Naive thymus-derived CD4-positive, alpha-beta T cell (primary cell): ENCODE measurements at regions not wholly inside any gene's neighbourhood (a gene's known extent, or its start where the extent isn't known, plus 50 kb on each side); places are given as distances from the start of the nearest gene placed in this dataset.
A peak's percentile ranks its signal among the peaks of the same experiment; 100 is the strongest.

Experiments used
- ATAC-seq: fragments of 150-1000 bp; cut with Tn5 transposase; 2 replicates; pipeline ENCODE4 v1.10.0; 2021; ENCODE audit warnings: mild to moderate bottlenecking, moderate library complexity
- CTCF ChIA-PET: fragments of 350-600 bp; sonication (Branson Sonifier 250); formaldehyde crosslinking; loops from one replicate; lab custom pipeline; 2021; ENCODE audit warnings: antibody characterized with exemption; lab: Charles Lee
- POLR2A ChIA-PET: fragments of 350-600 bp; sonication (Branson Sonifier 250); formaldehyde crosslinking; loops from one replicate; lab custom pipeline; 2021; ENCODE audit warnings: antibody characterized with exemption, inconsistent platforms; lab: Charles Lee
- DNase-seq, 9 donors: peaks; one replicate each; pipeline versions ENCODE4 v3.0.0 to v3.0.0-alpha.2; 2020 to 2022; ENCODE audit warnings: mixed read lengths in 1 of 9
- H3K27ac ChIP-seq: one replicate; pipeline ENCODE4 v1.7.0; 2013; ENCODE audit warnings: mild to moderate bottlenecking, low read depth, low read length, moderate library complexity
- H3K27me3 ChIP-seq, 2 donors: one replicate each; pipeline ENCODE4 v1.7.0; 2013; ENCODE audit warnings: low read length in 2 of 2, mild to moderate bottlenecking in 2 of 2, moderate library complexity in 2 of 2; ENCODE audit not compliant: control insufficient read depth in 2 of 2, insufficient read depth in 2 of 2
- H3K36me3 ChIP-seq, 3 experiments: 1 replicate in 2 of 3; 2 replicates in 1 of 3; pipeline ENCODE4 v1.7.0; 2013; ENCODE audit warnings: low read length in 3 of 3, mild to moderate bottlenecking in 3 of 3, moderate library complexity in 1 of 3; ENCODE audit not compliant: insufficient read depth in 3 of 3, control insufficient read depth in 2 of 3
- H3K4me1 ChIP-seq, 2 donors: one replicate each; pipeline ENCODE4 v1.7.0; 2013; ENCODE audit warnings: low read length in 2 of 2, mild to moderate bottlenecking in 2 of 2, moderate library complexity in 1 of 2; ENCODE audit not compliant: control insufficient read depth in 2 of 2, insufficient read depth in 2 of 2
- H3K4me3 ChIP-seq: 2 replicates; pipeline ENCODE4 v1.7.0; 2013; ENCODE audit warnings: mild to moderate bottlenecking, low read length
- H3K9me3 ChIP-seq, 3 experiments: 1 replicate in 2 of 3; 2 replicates in 1 of 3; pipeline ENCODE4 v1.7.0; 2013; ENCODE audit warnings: low read length in 3 of 3; ENCODE audit not compliant: control insufficient read depth in 2 of 3
- H3K27ac Mint-ChIP-seq, 9 donors: one replicate each; pipeline ENCODE4 v1.8.0; 2020 to 2022; ENCODE audit warnings: mixed read lengths in 9 of 9, mild to moderate bottlenecking in 8 of 9, moderate library complexity in 5 of 9, inconsistent platforms in 2 of 9
- H3K27me3 Mint-ChIP-seq, 5 donors: one replicate each; pipeline ENCODE4 v1.8.0; 2021 to 2022; ENCODE audit warnings: mixed read lengths in 5 of 5, mild to moderate bottlenecking in 1 of 5
- H3K36me3 Mint-ChIP-seq, 5 donors: one replicate each; pipeline ENCODE4 v1.8.0; 2020 to 2022; ENCODE audit warnings: mixed read lengths in 5 of 5, mild to moderate bottlenecking in 3 of 5, inconsistent platforms in 1 of 5
- H3K4me1 Mint-ChIP-seq, 7 donors: one replicate each; pipeline ENCODE4 v1.8.0; 2020 to 2022; ENCODE audit warnings: mixed read lengths in 7 of 7, mild to moderate bottlenecking in 3 of 7, inconsistent platforms in 1 of 7
- H3K4me3 Mint-ChIP-seq, 10 donors: one replicate each; pipeline ENCODE4 v1.8.0; 2020 to 2022; ENCODE audit warnings: mild to moderate bottlenecking in 10 of 10, mixed read lengths in 10 of 10, moderate library complexity in 6 of 10, inconsistent platforms in 2 of 10
- H3K9me3 Mint-ChIP-seq, 11 donors: one replicate each; pipeline ENCODE4 v1.8.0; 2020 to 2022; ENCODE audit warnings: mixed read lengths in 11 of 11, mild to moderate bottlenecking in 4 of 11, inconsistent platforms in 1 of 11, moderate library complexity in 1 of 11
- intact Hi-C, 2 donors: fragments of 100-400 bp; cut with micrococcal nuclease; formaldehyde crosslinking; loops; one replicate each; pipeline ENCODE4 v1.15.1; 2023

DNA sequence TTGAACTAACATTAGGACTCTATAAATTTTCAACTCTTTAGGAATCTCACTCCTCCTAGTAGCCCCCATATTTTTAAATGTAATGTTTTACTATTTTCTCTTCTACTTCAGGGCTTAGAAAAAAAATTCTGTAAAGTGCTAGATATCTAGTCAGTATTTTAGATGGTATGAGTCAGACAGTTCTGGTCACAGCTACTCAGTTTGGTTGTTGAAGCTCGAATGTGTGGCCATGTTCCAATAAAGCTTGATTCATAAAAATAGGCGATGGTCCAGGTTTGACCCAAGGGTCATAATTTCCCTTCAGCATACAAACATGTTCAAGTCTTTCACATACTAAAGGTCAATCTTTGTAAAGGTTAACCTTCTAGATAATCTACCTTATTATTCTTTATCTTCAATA, 566.0 kb upstream of the CDH18 start:
- POLR2A ChIA-PET: no interaction called here
- H3K9me3 Mint-ChIP-seq: peaks cover 3 to 39% (median 7%) of the 10 kb centered on the region in 11 donors
- H3K9me3 ChIP-seq: no peaks in the 10 kb centered on the region
- no peak for ATAC-seq
- no peaks in the 10 kb centered on the region for H3K4me1 ChIP-seq
- H3K27ac ChIP-seq: no peak overlapping the region
- H3K4me3 Mint-ChIP-seq: no peak overlapping the region
- no peaks in the 10 kb centered on the region for H3K36me3 Mint-ChIP-seq
- no peaks in the 10 kb centered on the region for H3K36me3 ChIP-seq
- CTCF ChIA-PET: no interaction called here
- no peak for DNase-seq
- no peaks in the 10 kb centered on the region for H3K4me1 Mint-ChIP-seq
- intact Hi-C loops: no loop called here
- no peak overlapping the region for H3K4me3 ChIP-seq
- H3K27ac Mint-ChIP-seq: no peak overlapping the region
- no peaks in the 10 kb centered on the region for H3K27me3 ChIP-seq
- H3K27me3 Mint-ChIP-seq: no peaks in the 10 kb centered on the region

GRCh38 chr5:20537911-20538703, 550.1 kb upstream of the CDH18 start:
- no peaks in the 10 kb centered on the region for H3K27me3 Mint-ChIP-seq
- DNase-seq: no peak
- no peak for ATAC-seq

GRCh38 chr5:20536813-20537212, 548.8 kb upstream of the CDH18 start:
- Mint-ChIP-seq H3K4me1 (no peaks in the 10 kb centered on the region), H3K27ac (no peak overlapping the region), H3K27me3 (no peaks in the 10 kb centered on the region), H3K36me3 (peaks cover 0 to 4% (median 0%) of the 10 kb centered on the region in 5 donors), H3K4me3 (no peak overlapping the region), H3K9me3 (peaks cover 0 to 15% (median 5%) of the 10 kb centered on the region in 11 donors)
- no peaks in the 10 kb centered on the region for H3K36me3 ChIP-seq
- H3K4me3 ChIP-seq: no peak overlapping the region
- no peaks in the 10 kb centered on the region for H3K4me1 ChIP-seq
- intact Hi-C loops: no loop called here
- no peaks in the 10 kb centered on the region for H3K9me3 ChIP-seq
- DNase-seq (no peak), ATAC-seq (peak; percentile 66)
- H3K27me3 ChIP-seq: no peaks in the 10 kb centered on the region
- ChIA-PET POLR2A (no interaction called here), CTCF (interaction anchor here (0.6 kb wide), 1 partner anchor 76 kb away, joined by 4 read pairs; no protein-coding TSS in a partner anchor)
- H3K27ac ChIP-seq: no peak overlapping the region

More at GRCh38 chr5:20537911-20538703, 550.1 kb upstream of the CDH18 start:
- intact Hi-C loops: no loop called here
- Histone ChIP-seq H3K9me3 (no peaks in the 10 kb centered on the region), H3K27me3 (no peaks in the 10 kb centered on the region), H3K4me1 (no peaks in the 10 kb centered on the region), H3K27ac (no peak overlapping the region), H3K36me3 (no peaks in the 10 kb centered on the region), H3K4me3 (no peak overlapping the region)
- Mint-ChIP-seq H3K4me3 (no peak overlapping the region), H3K27ac (no peak overlapping the region), H3K4me1 (no peaks in the 10 kb centered on the region), H3K9me3 (peaks cover 0 to 9% (median 5%) of the 10 kb centered on the region in 11 donors), H3K36me3 (peaks cover 0 to 4% (median 0%) of the 10 kb centered on the region in 5 donors)
- POLR2A ChIA-PET: no interaction called here
- CTCF ChIA-PET: no interaction called here

DNA sequence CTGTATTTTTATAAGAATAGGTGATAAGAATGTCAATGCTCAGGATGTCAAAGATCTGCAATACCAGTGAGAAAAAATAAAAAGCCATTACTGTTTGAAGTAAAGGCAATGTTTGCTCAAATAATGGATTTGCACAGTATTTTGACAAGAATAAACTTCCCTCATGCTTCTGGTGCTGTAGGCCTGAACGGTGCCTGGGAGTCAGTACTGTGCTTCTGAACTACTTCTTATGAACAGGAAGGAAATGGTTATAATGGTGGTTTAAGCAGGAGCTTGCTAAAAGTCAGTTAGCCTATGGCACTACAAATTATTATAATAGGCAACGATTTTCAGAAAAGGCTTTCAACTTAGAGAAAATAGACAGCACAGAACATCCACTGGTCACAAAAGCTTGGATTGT, 548.3 kb upstream of the CDH18 start:
- Histone ChIP-seq H3K27me3 (no peaks in the 10 kb centered on the region), H3K36me3 (no peaks in the 10 kb centered on the region), H3K4me3 (no peak overlapping the region), H3K4me1 (no peaks in the 10 kb centered on the region), H3K9me3 (no peaks in the 10 kb centered on the region), H3K27ac (no peak overlapping the region)
- Mint-ChIP-seq H3K4me3 (no peak overlapping the region), H3K27ac (no peak overlapping the region), H3K27me3 (no peaks in the 10 kb centered on the region), H3K36me3 (peaks cover 0 to 4% (median 0%) of the 10 kb centered on the region in 5 donors), H3K9me3 (peaks cover 0 to 15% (median 5%) of the 10 kb centered on the region in 11 donors), H3K4me1 (no peaks in the 10 kb centered on the region)
- ChIA-PET POLR2A (no interaction called here), CTCF (interaction anchor here (0.6 kb wide), 1 partner anchor 77 kb away, joined by 4 read pairs; no protein-coding TSS in a partner anchor)
- DNase-seq: no peak
- no peak for ATAC-seq
- intact Hi-C loops: no loop called here

DNA sequence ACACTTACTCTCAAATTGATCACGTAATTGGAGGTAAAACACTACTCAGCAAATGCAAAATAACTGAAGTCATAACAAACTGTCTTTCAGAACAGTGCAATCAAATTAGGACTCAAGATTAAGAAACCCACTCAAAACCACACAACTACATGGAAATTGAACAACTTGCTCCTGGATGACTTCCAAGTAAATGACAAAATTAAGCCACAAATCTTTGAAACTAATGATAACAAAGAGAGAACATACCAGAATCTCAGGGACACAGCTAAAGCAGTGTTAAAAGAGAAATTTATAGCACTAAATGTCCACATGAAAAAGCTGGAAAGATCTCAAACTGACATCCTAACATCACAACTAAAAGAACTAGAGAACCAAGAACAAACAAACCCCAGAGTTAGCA, 540.5 kb upstream of the CDH18 start:
- no peaks in the 10 kb centered on the region for H3K27me3 ChIP-seq
- CTCF ChIA-PET: no interaction called here
- Mint-ChIP-seq H3K4me1 (no peaks in the 10 kb centered on the region), H3K9me3 (peaks cover 4 to 38% (median 13%) of the 10 kb centered on the region in 11 donors), H3K27ac (no peak overlapping the region), H3K4me3 (no peak overlapping the region), H3K27me3 (no peaks in the 10 kb centered on the region), H3K36me3 (no peaks in the 10 kb centered on the region)
- H3K36me3 ChIP-seq: no peaks in the 10 kb centered on the region
- intact Hi-C loops: no loop called here
- POLR2A ChIA-PET: no interaction called here
- H3K27ac ChIP-seq: no peak overlapping the region
- ATAC-seq (no peak), DNase-seq (no peak)
- H3K4me3 ChIP-seq: no peak overlapping the region
- H3K4me1 ChIP-seq: no peaks in the 10 kb centered on the region
- H3K9me3 ChIP-seq: no peaks in the 10 kb centered on the region

- no peaks in the 10 kb centered on the region for H3K36me3 ChIP-seq
- no peaks in the 10 kb centered on the region for H3K9me3 ChIP-seq
- ChIA-PET POLR2A (no interaction called here), CTCF (no interaction called here)
- no peak overlapping the region for H3K27ac ChIP-seq
- DNase-seq (no peak), ATAC-seq (no peak)
- Mint-ChIP-seq H3K4me1 (no peaks in the 10 kb centered on the region), H3K27me3 (no peaks in the 10 kb centered on the region), H3K4me3 (no peak overlapping the region), H3K9me3 (peaks cover 2 to 44% (median 20%) of the 10 kb centered on the region in 11 donors), H3K36me3 (no peaks in the 10 kb centered on the region), H3K27ac (no peak overlapping the region)
- H3K27me3 ChIP-seq: no peaks in the 10 kb centered on the region
- no peaks in the 10 kb centered on the region for H3K4me1 ChIP-seq
- no peak overlapping the region for H3K4me3 ChIP-seq
- intact Hi-C loops: no loop called here
Observed at GRCh38 chr5:20524991-20525529, 537.1 kb upstream of the CDH18 start.
